OCI-LY1 (cell line): ENCODE measurements at regions not wholly inside any gene's neighbourhood (a gene's known extent, or its start where the extent isn't known, plus 50 kb on each side); places are given as distances from the start of the nearest gene placed in this dataset.

Experiments
- CTCF ChIP-seq: fragments of 200-600 bp; sonication (generic), shearing (Covaris generic); IDR thresholded peaks from 2 replicates; pipeline ENCODE4 v1.5.1; 2017; ENCODE audit warnings: mild to moderate bottlenecking, antibody characterized with exemption, low read length, moderate library complexity, mixed read lengths
- EZH2 ChIP-seq: fragments of 200-600 bp; sonication (generic), shearing (Covaris generic); IDR thresholded peaks from 2 replicates; pipeline ENCODE4 v1.8.0; 2017; ENCODE audit warnings: borderline replicate concordance, mixed run types, mild to moderate bottlenecking, antibody characterized with exemption, low read length, moderate library complexity, mixed read lengths

GRCh38 chr13:48842316-48842715 lies 133.4 kb upstream of the FNDC3A start:
- TF ChIP-seq CTCF (no peak), EZH2 (no peak)
